HEK293 (cell line): ENCODE measurements at regions not wholly inside any gene's neighbourhood (a gene's known extent, or its start where the extent isn't known, plus 50 kb on each side); places are given as distances from the start of the nearest gene placed in this dataset.

ENCODE experiments used
- CTCF ChIA-PET: fragments of 350-600 bp; formaldehyde crosslinking; extraction: SDS; loops from one replicate; lab custom pipeline; 2021; ENCODE audit warnings: antibody characterized with exemption; lab: Yijun Ruan, JAX
- POLR2A ChIA-PET: fragments of 300-600 bp; formaldehyde crosslinking; extraction: SDS; loops from one replicate; lab custom pipeline; 2020; ENCODE audit warnings: antibody characterized with exemption, inconsistent platforms; lab: Yijun Ruan, JAX
- H3K27ac ChIP-seq: fragments of 200-500 bp; sonication (Bioruptor generic); 2 replicates; pipeline ENCODE4 v1.5.1; 2014; ENCODE audit warnings: low read depth, low read length, control low read depth, inconsistent platforms; ENCODE audit errors: extremely low read depth
- H3K36me3 ChIP-seq, 2 experiments: fragments of 200-500 bp in 1 of 2; sonication (Bioruptor generic) in 1 of 2; 1 replicate in 1 of 2; 2 replicates in 1 of 2; pipeline ENCODE4 v1.5.1; 2014 to 2017; ENCODE audit warnings: inconsistent platforms in 2 of 2, low read length in 2 of 2; ENCODE audit not compliant: control insufficient read depth in 2 of 2, insufficient read depth in 1 of 2
- H3K4me1 ChIP-seq: fragments of 200-500 bp; sonication (Bioruptor generic); 2 replicates; pipeline ENCODE4 v1.5.1; 2014; ENCODE audit warnings: mild to moderate bottlenecking, low read length, inconsistent platforms; ENCODE audit not compliant: control insufficient read depth, insufficient read depth
- H3K4me3 ChIP-seq: 2 replicates; pipeline ENCODE4 v1.5.1; 2011; ENCODE audit warnings: low read depth, mild to moderate bottlenecking, control low read depth, low read length, moderate library complexity
- H3K9me3 ChIP-seq: fragments of 200-500 bp; sonication (Bioruptor generic); 2 replicates; pipeline ENCODE4 v1.5.1; 2014; ENCODE audit warnings: low read depth, low read length, inconsistent platforms; ENCODE audit not compliant: control insufficient read depth, insufficient read depth
- HOXA7 ChIP-seq: sonication (generic); formaldehyde crosslinking; IDR thresholded peaks from 2 replicates; pipeline ENCODE4 v1.8.1; 2022; ENCODE audit warnings: missing genetic modification reagents, borderline replicate concordance
- HOXC10 ChIP-seq: sonication (generic); formaldehyde crosslinking; IDR thresholded peaks from 2 replicates; pipeline ENCODE4 v1.8.1; 2023; ENCODE audit warnings: mild to moderate bottlenecking, missing genetic modification reagents
- KLF16 ChIP-seq: fragments of 450-650 bp; formaldehyde crosslinking; IDR thresholded peaks from 2 replicates; pipeline ENCODE4 v1.5.1; 2017; ENCODE audit warnings: missing biosample characterization, missing genetic modification characterization
- MYNN ChIP-seq: fragments of 450-650 bp; formaldehyde crosslinking; IDR thresholded peaks from 2 replicates; pipeline ENCODE4 v1.5.1; 2016; ENCODE audit warnings: missing biosample characterization, missing genetic modification characterization, borderline replicate concordance
- SCRT2 ChIP-seq: fragments of 450-650 bp; formaldehyde crosslinking; IDR thresholded peaks from 2 replicates; pipeline ENCODE4 v1.5.1; 2016; ENCODE audit warnings: missing biosample characterization, missing genetic modification characterization
- SP3 ChIP-seq: fragments of 450-650 bp; formaldehyde crosslinking; IDR thresholded peaks from 2 replicates; pipeline ENCODE4 v1.5.1; 2016; ENCODE audit warnings: missing biosample characterization, missing genetic modification characterization
- ZFP3 ChIP-seq: fragments of 450-650 bp; formaldehyde crosslinking; IDR thresholded peaks from 2 replicates; pipeline ENCODE4 v1.5.1; 2016; ENCODE audit warnings: low read depth, missing biosample characterization, missing genetic modification characterization
- ZNF121 ChIP-seq: fragments of 450-650 bp; formaldehyde crosslinking; IDR thresholded peaks from 2 replicates; pipeline ENCODE4 v1.5.1; 2016; ENCODE audit warnings: missing biosample characterization, missing genetic modification characterization
- ZNF146 ChIP-seq: fragments of 450-650 bp; formaldehyde crosslinking; IDR thresholded peaks from 2 replicates; pipeline ENCODE4 v1.5.1; 2016; ENCODE audit warnings: missing biosample characterization, missing genetic modification characterization
- ZNF157 ChIP-seq: fragments of 450-650 bp; formaldehyde crosslinking; IDR thresholded peaks from 2 replicates; pipeline ENCODE4 v1.5.1; 2016; ENCODE audit warnings: missing biosample characterization, missing genetic modification characterization
- ZNF248 ChIP-seq: fragments of 450-650 bp; formaldehyde crosslinking; IDR thresholded peaks from 2 replicates; pipeline ENCODE4 v1.5.1; 2017; ENCODE audit warnings: missing biosample characterization, missing genetic modification characterization
- ZNF423 ChIP-seq: fragments of 450-650 bp; formaldehyde crosslinking; IDR thresholded peaks from 2 replicates; pipeline ENCODE4 v1.5.1; 2016; ENCODE audit warnings: missing biosample characterization, missing genetic modification characterization
- ZNF560 ChIP-seq: fragments of 450-650 bp; formaldehyde crosslinking; IDR thresholded peaks from 2 replicates; pipeline ENCODE4 v1.5.1; 2017; ENCODE audit warnings: missing biosample characterization, missing genetic modification characterization, borderline replicate concordance
- ZNF561 ChIP-seq: fragments of 450-650 bp; IDR thresholded peaks from 2 replicates; pipeline ENCODE4 v1.5.1; 2018; ENCODE audit warnings: missing biosample characterization, missing genetic modification characterization, borderline replicate concordance
- ZNF670 ChIP-seq: fragments of 450-650 bp; formaldehyde crosslinking; IDR thresholded peaks from 2 replicates; pipeline ENCODE4 v1.5.1; 2016; ENCODE audit warnings: missing biosample characterization, missing genetic modification characterization, low read depth
- ZNF843 ChIP-seq: fragments of 450-650 bp; formaldehyde crosslinking; IDR thresholded peaks from 2 replicates; pipeline ENCODE4 v1.5.1; 2016; ENCODE audit warnings: missing biosample characterization, missing genetic modification characterization
- TF ChIP-seq, protein P1 (sequence below): fragments of 450-650 bp; formaldehyde crosslinking; IDR thresholded peaks from 2 replicates; pipeline ENCODE4 v1.5.1; 2016; ENCODE audit warnings: missing biosample characterization, missing genetic modification characterization
- TF ChIP-seq, protein P2 (sequence below): fragments of 450-650 bp; formaldehyde crosslinking; IDR thresholded peaks from 2 replicates; pipeline ENCODE4 v1.5.1; 2016; ENCODE audit warnings: missing biosample characterization, missing genetic modification characterization
- TF ChIP-seq, protein P3 (sequence below): fragments of 450-650 bp; formaldehyde crosslinking; IDR thresholded peaks from 2 replicates; pipeline ENCODE4 v1.5.1; 2016; ENCODE audit warnings: missing biosample characterization, missing genetic modification characterization
- TF ChIP-seq, protein P4 (sequence below): fragments of 450-650 bp; formaldehyde crosslinking; IDR thresholded peaks from 2 replicates; pipeline ENCODE4 v1.5.1; 2016; ENCODE audit warnings: missing biosample characterization, missing genetic modification characterization

DNA sequence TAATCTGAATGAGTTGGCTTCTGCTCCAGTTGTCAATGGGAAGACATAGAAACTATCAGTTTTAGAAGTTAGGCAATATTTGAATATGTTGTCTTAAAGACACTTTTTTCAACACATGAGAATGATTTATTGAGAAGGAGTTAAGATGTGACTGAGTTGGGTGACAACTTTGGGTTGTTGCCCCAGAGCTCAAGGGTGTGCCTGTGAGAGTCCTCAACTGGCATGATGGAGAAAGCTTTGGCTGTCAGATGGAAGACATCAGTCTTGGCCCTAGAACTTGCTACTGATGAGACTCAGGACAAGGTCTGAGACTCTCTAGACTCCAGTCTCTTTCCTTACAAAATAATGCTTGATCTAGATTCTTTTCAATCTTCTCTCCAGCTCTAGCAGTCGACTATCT, 69.0 kb upstream of the CTAGE1 start (continued):
- TF ChIP-seq ZNF248 (tag by site-specific recombination): no peak
- TF ChIP-seq HOXA7: no peak
- TF ChIP-seq, protein P1, sequence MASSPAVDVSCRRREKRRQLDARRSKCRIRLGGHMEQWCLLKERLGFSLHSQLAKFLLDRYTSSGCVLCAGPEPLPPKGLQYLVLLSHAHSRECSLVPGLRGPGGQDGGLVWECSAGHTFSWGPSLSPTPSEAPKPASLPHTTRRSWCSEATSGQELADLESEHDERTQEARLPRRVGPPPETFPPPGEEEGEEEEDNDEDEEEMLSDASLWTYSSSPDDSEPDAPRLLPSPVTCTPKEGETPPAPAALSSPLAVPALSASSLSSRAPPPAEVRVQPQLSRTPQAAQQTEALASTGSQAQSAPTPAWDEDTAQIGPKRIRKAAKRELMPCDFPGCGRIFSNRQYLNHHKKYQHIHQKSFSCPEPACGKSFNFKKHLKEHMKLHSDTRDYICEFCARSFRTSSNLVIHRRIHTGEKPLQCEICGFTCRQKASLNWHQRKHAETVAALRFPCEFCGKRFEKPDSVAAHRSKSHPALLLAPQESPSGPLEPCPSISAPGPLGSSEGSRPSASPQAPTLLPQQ (tag by site-specific recombination): no peak
- no peak for TF ChIP-seq ZNF121 (tag by site-specific recombination)
- TF ChIP-seq ZNF561: no peak
- no peak for TF ChIP-seq SP3
- TF ChIP-seq KLF16 (tag by site-specific recombination): no peak
- TF ChIP-seq, all 188 proteins: peak for 0

DNA sequence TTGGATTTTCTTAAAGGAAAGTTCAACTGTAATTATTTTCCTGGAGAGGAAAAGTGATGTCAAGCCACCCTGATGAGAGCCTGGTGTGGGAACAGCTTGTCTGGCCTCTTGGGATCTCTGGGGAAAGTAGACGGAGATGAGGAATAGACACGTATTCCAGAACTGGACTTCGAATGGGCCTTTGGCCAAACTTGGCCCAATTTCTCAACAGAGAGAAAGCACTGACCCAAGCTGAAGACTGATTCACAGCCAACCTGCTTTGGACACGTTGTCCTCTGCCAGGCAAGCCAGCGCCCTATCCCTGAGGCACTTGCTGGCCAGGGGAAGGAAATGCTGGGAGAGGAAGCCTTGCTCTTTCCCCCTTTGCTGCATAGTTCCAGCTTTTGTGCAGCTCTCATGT, 70.8 kb upstream of the CTAGE1 start:
- Histone ChIP-seq H3K4me3 (no peak overlapping the region), H3K27ac (no peak overlapping the region), H3K36me3 (no peaks in the 10 kb centered on the region), H3K9me3 (no peaks in the 10 kb centered on the region)
- CTCF ChIA-PET: interaction anchor here (0.7 kb wide), 1 partner anchor 320 kb away, joined by 3 read pairs; no protein-coding TSS in a partner anchor
- POLR2A ChIA-PET: no interaction called here
- TF ChIP-seq ZNF146 (tag by site-specific recombination) (no peak), ZNF560 (tag by site-specific recombination) (no peak), HOXC10 (CRISPR knock-in tag) (no peak), ZFP3 (tag by site-specific recombination) (no peak), ZNF157 (no peak), ZNF423 (tag by site-specific recombination) (no peak), MYNN (tag by site-specific recombination) (no peak), ZNF843 (tag by site-specific recombination) (no peak), SCRT2 (tag by site-specific recombination) (no peak), ZNF670 (tag by site-specific recombination) (no peak)
- TF ChIP-seq, protein P2, sequence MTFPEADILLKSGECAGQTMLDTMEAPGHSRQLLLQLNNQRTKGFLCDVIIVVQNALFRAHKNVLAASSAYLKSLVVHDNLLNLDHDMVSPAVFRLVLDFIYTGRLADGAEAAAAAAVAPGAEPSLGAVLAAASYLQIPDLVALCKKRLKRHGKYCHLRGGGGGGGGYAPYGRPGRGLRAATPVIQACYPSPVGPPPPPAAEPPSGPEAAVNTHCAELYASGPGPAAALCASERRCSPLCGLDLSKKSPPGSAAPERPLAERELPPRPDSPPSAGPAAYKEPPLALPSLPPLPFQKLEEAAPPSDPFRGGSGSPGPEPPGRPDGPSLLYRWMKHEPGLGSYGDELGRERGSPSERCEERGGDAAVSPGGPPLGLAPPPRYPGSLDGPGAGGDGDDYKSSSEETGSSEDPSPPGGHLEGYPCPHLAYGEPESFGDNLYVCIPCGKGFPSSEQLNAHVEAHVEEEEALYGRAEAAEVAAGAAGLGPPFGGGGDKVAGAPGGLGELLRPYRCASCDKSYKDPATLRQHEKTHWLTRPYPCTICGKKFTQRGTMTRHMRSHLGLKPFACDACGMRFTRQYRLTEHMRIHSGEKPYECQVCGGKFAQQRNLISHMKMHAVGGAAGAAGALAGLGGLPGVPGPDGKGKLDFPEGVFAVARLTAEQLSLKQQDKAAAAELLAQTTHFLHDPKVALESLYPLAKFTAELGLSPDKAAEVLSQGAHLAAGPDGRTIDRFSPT (tag by site-specific recombination): no peak
- TF ChIP-seq, protein P3, sequence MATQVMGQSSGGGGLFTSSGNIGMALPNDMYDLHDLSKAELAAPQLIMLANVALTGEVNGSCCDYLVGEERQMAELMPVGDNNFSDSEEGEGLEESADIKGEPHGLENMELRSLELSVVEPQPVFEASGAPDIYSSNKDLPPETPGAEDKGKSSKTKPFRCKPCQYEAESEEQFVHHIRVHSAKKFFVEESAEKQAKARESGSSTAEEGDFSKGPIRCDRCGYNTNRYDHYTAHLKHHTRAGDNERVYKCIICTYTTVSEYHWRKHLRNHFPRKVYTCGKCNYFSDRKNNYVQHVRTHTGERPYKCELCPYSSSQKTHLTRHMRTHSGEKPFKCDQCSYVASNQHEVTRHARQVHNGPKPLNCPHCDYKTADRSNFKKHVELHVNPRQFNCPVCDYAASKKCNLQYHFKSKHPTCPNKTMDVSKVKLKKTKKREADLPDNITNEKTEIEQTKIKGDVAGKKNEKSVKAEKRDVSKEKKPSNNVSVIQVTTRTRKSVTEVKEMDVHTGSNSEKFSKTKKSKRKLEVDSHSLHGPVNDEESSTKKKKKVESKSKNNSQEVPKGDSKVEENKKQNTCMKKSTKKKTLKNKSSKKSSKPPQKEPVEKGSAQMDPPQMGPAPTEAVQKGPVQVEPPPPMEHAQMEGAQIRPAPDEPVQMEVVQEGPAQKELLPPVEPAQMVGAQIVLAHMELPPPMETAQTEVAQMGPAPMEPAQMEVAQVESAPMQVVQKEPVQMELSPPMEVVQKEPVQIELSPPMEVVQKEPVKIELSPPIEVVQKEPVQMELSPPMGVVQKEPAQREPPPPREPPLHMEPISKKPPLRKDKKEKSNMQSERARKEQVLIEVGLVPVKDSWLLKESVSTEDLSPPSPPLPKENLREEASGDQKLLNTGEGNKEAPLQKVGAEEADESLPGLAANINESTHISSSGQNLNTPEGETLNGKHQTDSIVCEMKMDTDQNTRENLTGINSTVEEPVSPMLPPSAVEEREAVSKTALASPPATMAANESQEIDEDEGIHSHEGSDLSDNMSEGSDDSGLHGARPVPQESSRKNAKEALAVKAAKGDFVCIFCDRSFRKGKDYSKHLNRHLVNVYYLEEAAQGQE (tag by site-specific recombination): no peak
- TF ChIP-seq, protein P4, sequence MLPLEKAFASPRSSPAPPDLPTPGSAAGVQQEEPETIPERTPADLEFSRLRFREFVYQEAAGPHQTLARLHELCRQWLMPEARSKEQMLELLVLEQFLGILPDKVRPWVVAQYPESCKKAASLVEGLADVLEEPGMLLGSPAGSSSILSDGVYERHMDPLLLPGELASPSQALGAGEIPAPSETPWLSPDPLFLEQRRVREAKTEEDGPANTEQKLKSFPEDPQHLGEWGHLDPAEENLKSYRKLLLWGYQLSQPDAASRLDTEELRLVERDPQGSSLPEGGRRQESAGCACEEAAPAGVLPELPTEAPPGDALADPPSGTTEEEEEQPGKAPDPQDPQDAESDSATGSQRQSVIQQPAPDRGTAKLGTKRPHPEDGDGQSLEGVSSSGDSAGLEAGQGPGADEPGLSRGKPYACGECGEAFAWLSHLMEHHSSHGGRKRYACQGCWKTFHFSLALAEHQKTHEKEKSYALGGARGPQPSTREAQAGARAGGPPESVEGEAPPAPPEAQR (tag by site-specific recombination): no peak
- TF ChIP-seq, all 188 proteins: peak for 0
- H3K4me1 ChIP-seq: peaks cover 6% of the 10 kb centered on the region
